NAMALWA (cell line): ENCODE measurements at regions not wholly inside any gene's neighbourhood (a gene's known extent, or its start where the extent isn't known, plus 50 kb on each side); places are given as distances from the start of the nearest gene placed in this dataset.

Experiments used
- DNase-seq: peaks from one replicate; pipeline ENCODE4 v3.0.0-alpha.2; 2015; ENCODE audit warnings: low spot score

DNA sequence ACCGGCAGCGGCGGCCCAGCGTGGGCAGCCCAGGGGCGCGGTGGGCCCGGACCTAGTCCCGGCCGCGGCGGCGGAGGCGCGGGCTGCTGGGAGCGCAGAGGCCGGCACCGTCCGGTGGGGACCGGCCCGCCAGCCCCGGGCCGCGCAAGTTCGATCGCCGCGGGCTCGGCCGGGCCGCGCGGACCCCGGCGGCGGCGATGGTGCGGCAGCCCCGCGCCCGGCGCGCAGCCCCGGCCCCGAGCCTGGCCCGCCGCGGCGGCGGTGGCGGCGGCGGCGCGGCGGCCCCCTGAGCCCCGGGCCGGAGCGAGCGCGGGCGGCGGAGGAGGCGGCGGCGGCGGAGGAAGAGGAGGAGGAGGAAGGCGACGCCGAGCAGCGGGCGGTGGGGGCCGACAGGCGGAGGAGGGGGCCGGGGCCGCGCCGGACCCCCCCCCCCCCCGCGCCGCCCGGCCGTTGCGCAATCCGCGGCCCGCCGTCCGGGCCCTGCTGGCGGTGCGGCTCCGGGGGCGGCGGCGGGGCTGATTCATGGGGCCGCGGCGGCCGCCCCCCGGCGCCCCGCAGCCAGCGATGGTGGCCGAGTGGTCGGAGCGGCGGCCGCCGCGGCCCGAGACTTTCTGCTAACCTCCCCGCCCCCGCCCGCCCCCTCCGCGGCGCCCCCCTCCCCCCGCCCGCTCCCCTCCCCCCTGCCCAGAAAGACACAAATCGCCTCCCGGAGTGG is 1251.9 kb downstream of the BRD1 start:
- no peak for DNase-seq

DNA sequence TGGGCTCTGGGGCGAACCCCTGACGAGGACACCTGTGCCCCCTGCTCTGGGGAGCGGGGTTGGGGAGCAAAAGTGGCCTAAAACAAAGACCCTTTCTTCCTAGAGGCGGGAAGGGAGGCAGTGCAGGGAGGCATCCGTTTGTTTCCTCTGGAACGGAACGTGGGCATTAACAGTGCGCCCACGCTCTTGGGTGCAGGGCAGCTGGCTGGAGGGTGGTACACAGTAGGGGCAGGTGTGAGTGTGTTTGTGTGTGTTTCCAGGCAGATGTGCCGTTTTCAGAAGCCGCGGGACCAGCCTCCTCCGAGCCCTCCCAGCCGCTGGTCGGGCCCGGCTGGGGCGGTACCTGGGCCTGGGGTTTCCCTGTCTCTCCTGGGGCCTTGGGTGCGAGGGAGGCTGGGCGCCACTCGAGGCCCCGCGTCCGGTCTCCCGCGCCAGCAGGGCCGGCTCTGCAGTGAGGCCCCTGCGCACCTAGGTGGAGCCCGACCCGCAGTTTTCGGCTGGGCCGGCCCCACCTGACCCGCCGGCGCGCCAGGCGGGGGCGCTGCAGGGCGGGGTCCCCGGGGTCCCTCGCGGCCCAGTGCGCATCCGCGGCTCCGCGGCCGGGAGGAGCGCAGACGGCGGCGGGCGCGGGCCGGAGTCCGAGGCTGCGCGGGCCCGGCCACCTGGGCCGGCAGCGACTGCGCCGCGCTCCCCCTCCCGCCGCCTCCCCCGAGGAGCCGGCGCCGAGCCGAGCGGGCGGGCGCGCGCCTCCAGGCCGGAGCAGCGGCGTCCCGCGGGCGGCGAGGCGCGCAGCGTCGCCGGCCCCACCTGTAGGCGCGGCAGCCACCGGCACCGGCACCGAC is 1252.7 kb downstream of the BRD1 start:
- DNase-seq: no peak

DNA sequence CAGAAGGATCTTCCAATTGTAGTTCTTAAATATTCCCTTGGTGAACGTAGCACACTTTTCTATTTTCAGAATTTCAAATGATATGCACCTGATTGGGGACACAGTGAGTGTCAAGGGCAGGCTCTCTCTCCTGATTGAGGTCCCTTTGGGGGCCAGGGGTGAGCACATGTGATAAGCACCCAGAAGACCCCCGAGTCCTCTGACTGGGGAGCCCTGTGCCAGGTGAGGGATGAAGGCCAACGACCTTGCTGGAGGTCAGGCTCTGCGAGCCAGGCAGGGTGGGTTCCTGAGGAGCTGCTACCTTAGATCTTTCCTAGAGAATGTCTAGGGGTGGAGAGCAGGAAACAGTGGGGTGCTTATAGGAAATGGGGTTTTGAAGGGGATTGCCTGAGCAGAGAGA is 1253.9 kb downstream of the BRD1 start:
- DNase-seq: no peak

DNA sequence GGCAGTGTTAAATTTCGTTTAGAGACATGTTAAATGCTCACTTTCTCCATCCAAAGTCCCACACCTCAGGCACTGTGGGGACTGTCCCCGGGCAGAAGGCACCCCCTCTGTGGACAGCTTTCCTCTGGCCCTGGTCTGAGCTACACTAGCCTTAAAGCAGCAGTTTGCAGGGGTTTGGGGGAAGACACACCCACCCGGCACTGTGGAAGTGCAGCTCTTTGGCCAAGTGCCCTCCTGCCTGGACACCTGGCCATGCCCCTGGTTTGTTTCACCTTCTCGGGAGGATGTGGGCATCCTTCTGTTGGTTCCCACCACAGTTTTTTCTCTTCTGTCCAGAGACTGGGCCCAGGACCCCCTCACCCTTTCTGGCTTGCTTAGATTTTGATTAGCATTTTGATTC is 1254.7 kb downstream of the BRD1 start:
- DNase-seq: no peak

DNA sequence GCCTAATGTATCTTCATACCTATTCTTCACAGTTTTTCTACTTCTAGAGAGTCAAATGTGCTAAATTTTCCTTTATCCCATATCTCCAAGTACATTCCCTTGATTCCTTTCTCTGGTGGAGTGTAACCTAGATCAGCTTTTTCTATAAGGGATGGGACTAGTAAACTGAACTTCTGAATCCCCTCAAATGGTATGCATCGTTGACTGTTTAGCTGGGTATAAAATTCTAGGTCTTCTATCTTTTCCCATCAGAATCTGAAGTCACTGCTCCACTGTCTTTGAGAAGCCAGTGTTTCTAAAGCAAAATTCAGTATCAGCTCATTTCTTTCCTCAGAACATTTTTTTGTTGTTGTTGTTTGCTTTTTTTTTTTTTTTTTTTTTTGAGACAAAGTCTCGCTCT is 1256.8 kb downstream of the BRD1 start:
- DNase-seq: no peak

DNA sequence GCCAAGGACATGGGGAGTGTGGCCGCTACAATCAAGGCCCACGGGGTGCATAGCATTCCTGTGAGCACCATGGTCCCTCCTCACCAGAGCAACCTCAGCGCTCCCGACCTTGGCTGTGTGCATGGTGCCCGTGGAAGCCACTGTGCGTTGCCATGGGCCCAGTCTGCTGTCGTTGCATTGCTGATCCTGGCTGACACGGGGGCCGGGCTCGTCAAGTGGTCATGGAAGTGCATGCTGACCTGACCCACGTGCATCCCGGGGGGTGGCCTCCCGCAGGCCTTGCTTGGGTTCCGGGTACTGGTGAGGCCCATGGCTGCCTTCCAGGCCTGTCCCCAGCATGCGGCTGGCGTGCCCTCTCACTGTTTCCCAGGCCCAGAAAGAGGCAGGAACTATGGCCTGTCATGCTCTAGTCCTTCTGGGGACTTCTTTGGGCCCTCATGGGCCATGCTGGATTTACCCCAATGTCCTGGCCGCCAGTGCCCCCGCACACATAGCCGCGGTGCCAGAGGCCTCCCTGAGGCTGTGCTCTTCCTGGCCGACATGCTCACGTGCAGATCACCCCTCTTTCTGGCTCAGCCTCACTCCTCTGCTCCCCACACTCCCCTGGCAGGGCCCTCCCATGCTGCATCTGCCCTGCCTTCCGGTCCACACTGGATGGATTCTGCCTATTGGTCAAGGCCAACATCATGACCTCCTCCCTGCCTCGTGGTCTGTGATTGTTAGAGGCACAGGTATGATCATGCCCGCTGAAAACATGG is 1258.0 kb downstream of the BRD1 start:
- DNase-seq: no peak

DNA sequence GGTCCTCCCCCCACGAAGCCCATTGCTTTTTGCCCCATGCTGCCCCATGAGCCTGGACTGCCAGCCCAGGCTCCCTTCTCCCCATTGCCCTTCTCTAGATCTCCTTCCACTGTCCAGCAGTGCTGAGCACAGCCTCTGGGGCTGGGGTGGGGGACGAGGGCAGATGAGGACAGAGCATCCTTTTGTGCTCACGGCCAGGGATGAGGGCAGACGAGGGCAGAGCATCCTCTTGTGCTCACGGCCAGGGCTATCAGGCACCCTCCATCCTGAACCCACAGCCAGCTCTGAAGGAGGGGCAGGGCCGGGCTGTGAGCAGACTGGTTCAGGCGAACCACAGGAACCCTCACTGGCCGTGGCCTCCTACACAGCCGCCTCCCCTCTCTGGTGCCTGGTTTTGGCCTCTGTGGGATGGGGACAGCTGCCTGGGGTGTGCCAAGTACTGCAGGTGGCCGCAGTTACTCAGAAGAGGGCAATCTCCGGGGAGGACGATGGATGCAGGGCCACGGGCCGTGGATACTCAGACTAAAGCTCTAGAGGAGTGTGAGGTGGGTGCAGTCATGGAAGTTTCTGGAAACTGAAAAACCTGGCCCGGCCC is 1258.8 kb downstream of the BRD1 start:
- DNase-seq: no peak

DNA sequence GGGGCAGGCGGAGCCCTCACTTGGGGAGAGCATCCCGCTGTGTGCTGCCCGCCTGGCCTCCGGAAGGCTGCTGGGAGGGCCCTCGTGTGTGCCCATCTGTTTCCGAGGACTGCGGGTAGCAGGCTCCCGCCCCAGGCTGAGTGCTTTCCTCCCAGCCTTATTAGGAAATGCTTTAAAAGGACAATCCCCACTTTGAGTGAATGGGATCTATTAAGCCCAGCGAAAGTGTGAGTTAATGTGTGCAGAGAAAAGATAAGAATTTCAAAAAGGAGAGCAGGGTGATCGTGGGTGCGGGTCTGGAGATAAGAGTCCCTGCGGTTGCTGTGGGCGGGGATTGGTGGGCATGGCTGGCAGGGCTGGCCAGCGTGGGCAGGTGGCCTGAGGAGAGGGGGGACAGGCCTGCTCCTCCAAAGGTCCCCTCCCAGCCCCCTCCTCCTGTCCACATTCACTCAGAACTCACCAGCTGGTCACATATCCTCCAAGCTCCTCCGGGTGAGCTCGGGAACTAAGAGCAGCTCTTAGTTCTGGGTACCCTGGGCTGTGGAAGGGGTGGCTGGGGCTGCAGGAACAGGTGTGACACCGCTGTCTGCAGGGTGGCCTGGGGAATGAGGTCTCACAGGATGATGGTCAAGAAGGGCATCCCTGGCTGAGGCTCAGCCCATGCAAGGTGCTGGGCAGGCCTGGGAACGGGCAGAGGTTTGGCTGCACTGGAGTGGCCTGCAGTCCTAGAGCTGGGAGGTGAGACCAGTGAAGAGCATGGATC is 1260.3 kb downstream of the BRD1 start:
- no peak for DNase-seq

DNA sequence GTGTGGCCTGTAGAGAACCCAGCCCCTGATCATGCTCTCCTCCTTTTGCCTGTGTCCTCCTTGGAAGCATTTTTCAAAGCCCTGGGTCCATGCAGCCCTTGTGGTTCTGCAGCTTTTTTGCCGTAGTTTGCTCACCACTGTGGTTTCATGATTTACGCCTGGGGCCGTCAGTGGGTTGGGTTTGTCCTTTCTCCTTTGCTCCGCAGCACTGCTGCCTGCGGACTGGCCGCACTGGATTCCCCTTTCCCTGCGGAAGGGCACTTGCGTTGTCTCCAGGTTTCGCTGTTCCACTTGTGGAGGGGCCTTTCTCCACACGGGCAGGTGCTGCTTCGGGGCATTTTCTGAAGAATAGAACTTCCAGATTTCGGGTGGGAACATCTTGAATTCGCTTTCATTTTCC is 1260.9 kb downstream of the BRD1 start:
- DNase-seq: no peak

DNA sequence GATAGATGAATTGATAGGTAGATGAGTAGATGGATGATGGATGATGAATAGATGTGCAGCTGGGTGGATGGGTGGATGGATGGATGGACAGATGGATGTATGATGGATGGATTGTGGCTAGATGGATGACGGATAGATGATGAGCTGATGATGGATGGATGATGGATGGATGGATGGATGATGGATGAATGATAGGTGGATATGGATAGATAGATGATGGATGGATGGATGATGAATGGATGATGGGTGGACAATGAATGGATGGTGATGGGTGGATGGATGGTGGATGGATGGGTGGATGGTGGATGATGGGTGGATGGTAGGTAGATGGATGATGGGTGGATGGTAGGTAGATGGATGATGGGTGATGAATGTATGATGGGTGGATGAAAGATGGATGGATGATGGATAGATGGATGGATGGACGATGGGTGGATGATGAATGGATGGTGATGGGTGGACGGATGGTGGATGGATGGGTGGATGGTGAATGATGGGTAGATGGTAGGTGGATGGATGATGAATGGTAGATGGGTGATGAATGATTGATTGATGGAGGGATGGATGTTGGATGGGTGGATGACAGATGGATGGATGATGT is 1261.7 kb downstream of the BRD1 start:
- DNase-seq: no peak

DNA sequence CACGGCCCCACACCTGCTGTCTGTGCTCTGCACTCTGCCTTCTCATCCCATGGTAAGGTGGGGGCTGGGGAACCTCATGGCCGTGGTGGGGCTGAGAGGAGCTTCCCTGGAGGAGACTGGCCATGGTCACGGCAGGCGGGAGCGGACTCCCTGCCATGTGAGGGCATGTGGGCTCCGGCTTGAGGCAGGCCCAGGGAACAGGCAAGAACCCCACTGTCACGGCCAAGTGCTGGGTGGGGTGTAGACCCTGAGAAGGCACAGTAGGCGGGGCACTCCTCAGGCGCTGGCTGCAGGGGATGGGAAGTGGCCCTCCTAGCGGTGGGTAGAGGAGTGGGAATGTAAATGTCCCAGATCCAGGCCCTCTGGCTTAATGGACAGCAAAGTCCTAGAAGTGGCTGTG is 1262.7 kb downstream of the BRD1 start:
- no peak for DNase-seq

DNA sequence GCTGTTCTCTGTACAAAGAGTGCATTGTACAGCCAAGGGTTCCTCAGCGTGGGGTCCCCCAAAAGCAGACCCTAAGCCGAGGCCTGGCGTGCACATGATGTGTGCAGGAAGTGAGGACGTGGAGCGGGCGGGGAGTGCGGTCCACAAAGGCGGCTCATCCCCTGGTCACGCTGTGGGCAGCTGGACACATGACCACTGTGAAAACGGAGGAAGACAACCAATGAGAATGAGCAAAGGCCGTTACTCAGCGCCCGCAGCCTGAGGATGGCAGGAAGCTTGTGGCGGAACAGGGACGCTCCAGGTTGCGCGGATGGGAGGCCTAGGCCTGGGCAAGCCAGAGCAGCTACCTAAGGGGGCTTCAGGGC is 1263.7 kb downstream of the BRD1 start:
- no peak for DNase-seq

DNA sequence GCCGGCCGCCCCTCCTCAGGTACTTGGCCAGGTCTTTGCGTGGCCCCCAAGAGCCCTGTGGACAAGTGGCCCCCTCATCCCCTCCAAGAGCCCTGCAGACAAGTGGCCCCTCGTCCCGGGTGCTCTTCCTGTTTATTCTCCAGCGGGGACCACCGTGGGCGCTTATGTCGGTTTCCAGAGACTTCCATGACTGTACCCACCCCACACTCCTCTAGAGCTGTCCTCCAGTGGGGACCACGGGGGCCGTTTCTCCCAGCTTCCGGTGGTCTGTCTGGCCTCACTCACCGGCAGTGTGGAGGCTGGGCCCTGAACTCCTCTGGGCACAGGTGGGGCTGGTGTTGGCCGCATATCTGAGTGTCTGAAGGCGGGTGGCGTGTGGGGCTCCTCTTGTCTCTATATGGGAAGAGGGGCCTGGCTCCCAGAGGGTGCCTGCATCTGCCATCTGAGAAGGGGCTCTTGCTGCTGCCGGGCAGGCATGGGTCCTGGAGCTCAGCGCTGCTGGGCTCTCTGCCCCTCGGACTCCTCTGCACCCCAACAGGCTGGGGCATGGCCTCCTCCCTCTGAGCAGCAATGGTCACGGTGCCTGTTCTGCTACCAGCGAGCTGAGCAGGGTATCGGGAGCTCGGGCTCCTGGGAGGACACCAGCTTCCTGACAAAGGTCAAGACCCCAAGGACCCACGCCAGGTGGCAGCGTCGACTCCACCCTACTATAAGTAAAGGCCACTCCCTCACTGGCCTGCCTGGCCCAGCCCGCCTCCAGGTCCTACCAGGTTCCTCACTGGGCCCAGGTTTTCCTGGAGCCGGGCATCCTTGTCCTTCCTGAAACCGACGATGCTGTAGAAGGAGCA is 1264.3 kb downstream of the BRD1 start:
- DNase-seq: no peak

DNA sequence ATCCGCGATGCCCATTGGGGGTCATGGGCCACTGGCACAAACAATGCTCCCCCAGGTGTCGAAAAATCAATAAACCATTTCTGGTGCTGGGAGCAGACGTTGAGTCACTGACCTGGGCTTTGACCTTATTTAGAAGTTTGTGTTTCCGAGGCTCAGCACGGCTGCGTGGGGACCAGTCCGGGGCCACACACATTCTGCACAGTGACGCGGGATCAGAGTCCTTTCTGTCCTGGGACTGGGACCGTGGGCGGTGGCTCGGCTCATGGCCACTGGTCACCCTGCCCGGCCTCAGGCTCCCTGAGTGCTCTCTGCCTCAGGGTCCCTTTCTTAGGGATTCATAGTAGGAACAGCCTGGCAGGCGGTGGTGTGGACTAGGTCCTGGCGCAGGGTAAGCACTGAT is 1266.0 kb downstream of the BRD1 start:
- no peak for DNase-seq

DNA sequence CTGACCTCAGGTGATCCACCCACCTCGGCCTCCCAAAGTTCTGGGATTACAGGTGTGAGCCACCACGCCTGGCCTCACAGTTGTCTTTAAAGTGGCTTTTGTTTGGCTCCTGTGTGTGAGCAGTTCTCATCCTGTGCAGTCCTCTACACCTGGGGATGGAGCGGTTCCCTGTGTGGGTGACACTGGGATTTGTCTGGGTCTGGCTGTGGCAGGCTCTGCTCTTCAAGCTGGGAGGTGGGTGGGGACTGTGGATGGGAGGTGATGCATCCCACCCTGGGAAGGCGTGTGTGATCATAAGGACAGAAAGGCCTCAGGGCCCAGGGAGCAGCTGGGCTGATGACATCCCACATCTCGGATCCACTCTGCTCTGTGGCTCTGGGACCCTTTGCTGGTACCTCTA is 1266.8 kb downstream of the BRD1 start:
- no peak for DNase-seq

DNA sequence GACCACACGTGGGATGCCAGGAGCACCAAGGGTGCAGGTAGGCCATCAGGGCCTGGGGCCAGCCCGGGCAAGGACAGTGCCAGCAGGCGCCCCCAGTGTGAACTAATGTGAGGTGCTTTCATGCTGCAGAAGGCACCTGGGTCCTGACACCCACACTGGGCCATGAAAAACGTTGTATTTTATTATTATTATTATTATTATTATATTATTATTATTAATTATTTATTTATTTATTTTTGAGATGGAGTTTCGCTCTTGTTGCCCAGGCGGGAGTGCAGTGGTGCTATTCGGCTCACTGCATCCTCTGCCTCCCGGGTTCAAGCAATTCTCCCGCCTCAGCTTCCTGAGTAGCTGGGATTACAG is 1267.3 kb downstream of the BRD1 start:
- DNase-seq: no peak

DNA sequence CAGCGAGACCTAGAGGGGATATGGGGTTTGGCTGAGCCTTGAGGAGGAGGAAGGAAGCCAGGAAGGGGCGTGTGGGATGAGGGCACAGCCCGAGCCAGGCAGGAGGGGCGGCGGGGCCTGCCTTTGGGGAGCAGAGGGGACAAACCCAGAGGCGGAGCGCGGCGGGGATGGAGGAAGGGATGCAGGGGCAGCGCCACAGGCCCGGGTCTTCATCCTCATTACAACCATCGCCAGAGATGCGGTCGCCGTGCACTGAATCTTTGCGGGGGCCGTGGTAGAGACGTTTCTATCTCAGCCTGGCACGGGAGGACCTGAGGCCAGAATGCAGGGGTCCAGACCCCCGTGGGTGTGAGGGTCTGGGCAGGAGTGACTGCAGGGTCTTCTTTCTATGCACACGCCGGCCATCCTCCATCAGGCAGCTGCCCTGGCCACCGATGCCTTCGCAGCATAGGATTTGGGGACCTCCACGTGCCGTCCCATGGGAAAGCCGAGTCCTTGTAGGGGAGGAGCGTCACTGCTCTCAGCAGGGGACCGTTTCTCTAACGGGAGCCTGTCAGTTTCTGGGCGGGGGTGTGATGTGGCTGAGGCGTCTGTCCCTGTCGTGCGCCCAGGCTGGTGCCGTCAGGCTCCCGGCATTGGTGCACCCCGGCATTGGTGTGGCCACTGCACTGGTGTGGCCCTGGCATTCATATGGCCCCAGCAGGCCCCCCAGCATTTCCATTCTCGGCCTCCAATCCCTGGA is 1267.9 kb downstream of the BRD1 start:
- DNase-seq: no peak

DNA sequence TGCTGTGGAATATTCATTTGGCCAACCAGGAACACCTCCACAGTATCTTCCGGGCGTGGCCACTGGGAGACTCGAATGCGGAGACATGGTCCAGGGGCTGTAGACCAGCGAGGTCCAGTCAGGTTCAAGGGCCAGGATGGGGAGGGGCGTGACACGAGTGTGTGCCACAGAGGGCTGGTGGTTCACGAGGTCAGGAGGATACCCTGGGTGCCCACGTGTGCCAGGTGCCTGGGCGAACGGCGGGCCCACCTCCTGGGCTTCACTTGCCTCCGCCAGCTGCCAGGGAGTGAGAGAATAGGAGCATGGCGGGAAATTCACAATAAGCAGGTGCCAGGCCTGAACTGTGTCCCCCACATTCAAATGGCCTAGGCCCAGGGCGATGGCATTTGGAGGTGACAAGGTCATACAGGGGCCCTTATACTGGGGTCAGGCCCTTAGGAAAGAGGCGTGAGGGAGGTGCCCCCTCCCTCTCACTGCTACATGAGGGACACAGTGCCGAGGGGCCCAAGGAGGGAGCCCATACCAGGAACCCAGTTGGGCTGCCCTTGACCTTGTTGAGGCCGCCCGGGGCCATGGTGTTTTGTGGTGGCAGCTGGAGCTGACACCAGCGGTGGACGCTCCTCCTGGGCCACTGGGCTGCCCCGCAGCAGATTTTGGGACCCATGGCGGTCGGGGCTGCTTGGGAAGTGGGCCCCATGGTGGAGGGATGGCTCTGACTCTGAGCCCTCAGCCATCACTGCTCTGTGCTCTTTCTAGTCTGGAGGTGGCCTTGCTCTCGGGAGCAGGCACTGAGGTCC is 1268.9 kb downstream of the BRD1 start:
- no peak for DNase-seq

DNA sequence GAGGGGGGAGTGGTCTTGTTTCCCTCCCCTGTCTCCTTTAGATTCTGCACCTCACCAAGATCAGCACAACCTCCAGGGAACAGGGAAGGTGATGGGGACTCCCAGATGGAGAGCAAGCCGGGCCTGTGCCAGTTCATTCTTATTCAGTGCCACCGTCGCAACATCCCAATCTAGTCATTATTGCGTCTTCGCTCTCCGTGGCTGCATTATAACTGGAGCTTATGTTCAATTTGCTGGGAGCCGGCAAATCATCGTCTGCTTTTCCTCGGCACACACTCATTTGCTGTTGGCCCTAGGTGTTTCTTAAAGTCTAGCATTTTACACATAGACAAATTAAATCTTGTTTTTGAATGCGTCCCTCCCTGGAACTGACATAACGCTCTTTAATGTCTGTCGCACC is 1269.7 kb downstream of the BRD1 start:
- DNase-seq: no peak
